K562 (cell line): ENCODE measurements at regions not wholly inside any gene's neighbourhood (a gene's known extent, or its start where the extent isn't known, plus 50 kb on each side); places are given as distances from the start of the nearest gene placed in this dataset.

ENCODE experiments used
- FOSL1 ChIP-seq: fragments of 200-800 bp; sonication (Bioruptor generic); conservative IDR thresholded peaks from 2 replicates; pipeline ENCODE4 v1.6.1; 2016; ENCODE audit warnings: missing genetic modification characterization, missing compliant biosample characterization
- LARP7 ChIP-seq: fragments of 450-650 bp; IDR thresholded peaks from 2 replicates; pipeline ENCODE4 v1.6.1; 2016
- MGA ChIP-seq: fragments of 450-650 bp; IDR thresholded peaks from 2 replicates; pipeline ENCODE4 v1.6.1; 2016; ENCODE audit warnings: mild to moderate bottlenecking, moderate library complexity
- MYC ChIP-seq, 2 experiments: fragments of 250-450 bp in 1 of 2; sonication (Bioruptor Pico) in 1 of 2; IDR thresholded peaks; 2 replicates each; pipeline versions ENCODE4 v1.5.1 to v1.6.1; 2012 to 2021; ENCODE audit warnings: low read depth in 2 of 2, borderline replicate concordance in 1 of 2, improper control_type of control experiment in 1 of 2, low read length in 1 of 2, mild to moderate bottlenecking in 1 of 2, moderate library complexity in 1 of 2
- POLR2H ChIP-seq: IDR thresholded peaks from 2 replicates; pipeline ENCODE4 v1.6.1; 2016; ENCODE audit warnings: missing genetic modification characterization, low read depth, mild to moderate bottlenecking, control low read depth, missing compliant biosample characterization, moderate library complexity
- TRIM24 ChIP-seq, 2 experiments: fragments of 450-650 bp; IDR thresholded peaks; 2 replicates each; pipeline ENCODE4 v1.6.1; 2016
- ZNF143 ChIP-seq: sonication (generic); formaldehyde crosslinking; IDR thresholded peaks from 2 replicates; pipeline ENCODE4 v1.9.0; 2022; ENCODE audit warnings: mild to moderate bottlenecking, missing genetic modification reagents
- ZNF518B ChIP-seq: fragments of 250-450 bp; sonication (Bioruptor Pico); IDR thresholded peaks from 2 replicates; pipeline ENCODE4 v1.5.0; 2021; ENCODE audit warnings: mild to moderate bottlenecking, moderate library complexity
- TF ChIP-seq, protein P1 (sequence below): fragments of 150-350 bp; conservative IDR thresholded peaks from 2 replicates; pipeline ENCODE4 v1.6.1; 2014; ENCODE audit warnings: low read length

GRCh38 chr20:33915726-33916331, 77.9 kb upstream of the RALY start (continued):
- 0 out of 2 replicates have a peak, but pooled peaks have one; percentile 8 for TF ChIP-seq MGA
- TF ChIP-seq, protein P1, sequence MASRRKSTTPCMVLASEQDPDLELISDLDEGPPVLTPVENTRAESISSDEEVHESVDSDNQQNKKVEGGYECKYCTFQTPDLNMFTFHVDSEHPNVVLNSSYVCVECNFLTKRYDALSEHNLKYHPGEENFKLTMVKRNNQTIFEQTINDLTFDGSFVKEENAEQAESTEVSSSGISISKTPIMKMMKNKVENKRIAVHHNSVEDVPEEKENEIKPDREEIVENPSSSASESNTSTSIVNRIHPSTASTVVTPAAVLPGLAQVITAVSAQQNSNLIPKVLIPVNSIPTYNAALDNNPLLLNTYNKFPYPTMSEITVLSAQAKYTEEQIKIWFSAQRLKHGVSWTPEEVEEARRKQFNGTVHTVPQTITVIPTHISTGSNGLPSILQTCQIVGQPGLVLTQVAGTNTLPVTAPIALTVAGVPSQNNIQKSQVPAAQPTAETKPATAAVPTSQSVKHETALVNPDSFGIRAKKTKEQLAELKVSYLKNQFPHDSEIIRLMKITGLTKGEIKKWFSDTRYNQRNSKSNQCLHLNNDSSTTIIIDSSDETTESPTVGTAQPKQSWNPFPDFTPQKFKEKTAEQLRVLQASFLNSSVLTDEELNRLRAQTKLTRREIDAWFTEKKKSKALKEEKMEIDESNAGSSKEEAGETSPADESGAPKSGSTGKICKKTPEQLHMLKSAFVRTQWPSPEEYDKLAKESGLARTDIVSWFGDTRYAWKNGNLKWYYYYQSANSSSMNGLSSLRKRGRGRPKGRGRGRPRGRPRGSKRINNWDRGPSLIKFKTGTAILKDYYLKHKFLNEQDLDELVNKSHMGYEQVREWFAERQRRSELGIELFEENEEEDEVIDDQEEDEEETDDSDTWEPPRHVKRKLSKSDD, result no peak
- TF ChIP-seq ZNF518B (CRISPR knock-in tag), result no peak
- TF ChIP-seq FOSL1 (tag), result no peak
- no peak for TF ChIP-seq POLR2H (tag)
- no peak for TF ChIP-seq TRIM24 (IDR thresholded peaks at IDR 0.05)
- no peak for TF ChIP-seq LARP7
- peak; percentile 88 for TF ChIP-seq MYC (IDR thresholded peaks at IDR 0.05; ENCODE audit: low read depth, low read length)
- no peak for TF ChIP-seq MYC (CRISPR knock-in tag; IDR thresholded peaks at IDR 0.05; ENCODE audit: borderline replicate concordance, low read depth)
- TF ChIP-seq ZNF143 (CRISPR knock-in tag), result no peak
